Left ventricle myocardium inferior (tissue), 1 donor: ENCODE measurements at regions not wholly inside any gene's neighbourhood (a gene's known extent, or its start where the extent isn't known, plus 50 kb on each side); places are given as distances from the start of the nearest gene placed in this dataset.

Source experiments
- DNase-seq: peaks from one replicate; pipeline ENCODE4 v3.0.0-alpha.2; 2020
- H3K27ac ChIP-seq: fragments of 200-600 bp; replicated peaks from 2 replicates; pipeline ENCODE4 v1.8.0; 2021
- H3K27me3 ChIP-seq: fragments of 200-600 bp; 2 replicates; pipeline ENCODE4 v1.8.0; 2021; ENCODE audit warnings: low read depth
- H3K36me3 ChIP-seq: fragments of 200-600 bp; 2 replicates; pipeline ENCODE4 v1.8.0; 2021
- H3K4me1 ChIP-seq: fragments of 200-600 bp; 2 replicates; pipeline ENCODE4 v1.8.0; 2021
- H3K4me3 ChIP-seq: fragments of 200-600 bp; 2 replicates; pipeline ENCODE4 v1.8.0; 2021; ENCODE audit warnings: mild to moderate bottlenecking, moderate library complexity
- H3K9me3 ChIP-seq: fragments of 200-600 bp; replicated peaks from 2 replicates; pipeline ENCODE4 v1.8.0; 2021
- intact Hi-C: fragments of 100-400 bp; cut with micrococcal nuclease; formaldehyde crosslinking; loops from one replicate; pipeline ENCODE4 v1.11.0; 2022
- TF ChIP-seq, protein P1 (sequence below): fragments of 200-600 bp; IDR thresholded peaks from 2 replicates; pipeline ENCODE4 v1.8.0; 2021; ENCODE audit warnings: antibody characterized with exemption, mild to moderate bottlenecking, borderline replicate concordance
- donor health status: DM: no; HTN: yes; CAD: no; lungs with severe emphysema.

DNA sequence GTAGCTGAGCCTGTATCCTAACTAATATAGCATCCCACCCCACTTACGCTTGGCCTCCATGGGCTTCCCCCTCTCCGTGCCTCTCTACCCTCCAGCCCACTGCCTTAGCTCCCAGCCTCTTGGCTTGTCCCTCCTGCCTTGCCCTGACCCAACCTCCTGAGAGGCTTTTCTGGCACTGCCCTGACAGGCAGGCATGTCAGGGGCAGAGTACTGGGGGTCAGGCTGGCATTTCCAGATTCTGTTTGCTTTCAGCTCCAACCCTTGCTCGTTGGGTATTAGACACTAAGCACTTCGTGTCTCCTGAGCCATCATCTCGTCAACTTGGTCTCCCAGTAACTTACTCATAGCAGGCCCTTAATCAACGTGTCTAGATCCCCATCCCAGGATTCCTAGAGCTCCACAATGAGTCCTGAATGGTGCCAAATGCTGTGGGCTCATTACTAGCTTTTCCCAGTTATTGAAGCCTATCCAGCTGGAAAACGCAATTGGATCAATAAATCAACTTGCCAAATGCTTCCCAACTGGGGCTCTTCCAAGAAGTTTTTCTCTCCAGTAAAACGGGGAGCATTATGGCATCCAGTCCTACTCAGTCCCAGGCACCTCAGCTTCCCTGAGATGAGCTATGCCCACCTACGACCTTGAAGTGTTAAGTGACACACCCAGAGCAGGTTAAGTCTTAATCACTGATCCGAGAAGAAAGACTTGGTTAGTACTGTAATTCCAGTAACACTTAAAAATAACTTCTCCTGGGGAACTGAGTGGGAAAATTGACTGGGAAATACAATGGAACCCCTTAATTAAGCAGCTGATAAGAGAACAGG is 78.5 kb upstream of the DLG1 start:
- TF ChIP-seq, protein P1, sequence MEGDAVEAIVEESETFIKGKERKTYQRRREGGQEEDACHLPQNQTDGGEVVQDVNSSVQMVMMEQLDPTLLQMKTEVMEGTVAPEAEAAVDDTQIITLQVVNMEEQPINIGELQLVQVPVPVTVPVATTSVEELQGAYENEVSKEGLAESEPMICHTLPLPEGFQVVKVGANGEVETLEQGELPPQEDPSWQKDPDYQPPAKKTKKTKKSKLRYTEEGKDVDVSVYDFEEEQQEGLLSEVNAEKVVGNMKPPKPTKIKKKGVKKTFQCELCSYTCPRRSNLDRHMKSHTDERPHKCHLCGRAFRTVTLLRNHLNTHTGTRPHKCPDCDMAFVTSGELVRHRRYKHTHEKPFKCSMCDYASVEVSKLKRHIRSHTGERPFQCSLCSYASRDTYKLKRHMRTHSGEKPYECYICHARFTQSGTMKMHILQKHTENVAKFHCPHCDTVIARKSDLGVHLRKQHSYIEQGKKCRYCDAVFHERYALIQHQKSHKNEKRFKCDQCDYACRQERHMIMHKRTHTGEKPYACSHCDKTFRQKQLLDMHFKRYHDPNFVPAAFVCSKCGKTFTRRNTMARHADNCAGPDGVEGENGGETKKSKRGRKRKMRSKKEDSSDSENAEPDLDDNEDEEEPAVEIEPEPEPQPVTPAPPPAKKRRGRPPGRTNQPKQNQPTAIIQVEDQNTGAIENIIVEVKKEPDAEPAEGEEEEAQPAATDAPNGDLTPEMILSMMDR: no peak
- DNase-seq: no peak
- Histone ChIP-seq H3K4me3 (no peak overlapping the region), H3K36me3 (no peaks in the 10 kb centered on the region), H3K27ac (no peak overlapping the region), H3K27me3 (no peaks in the 10 kb centered on the region), H3K9me3 (no peaks in the 10 kb centered on the region), H3K4me1 (no peaks in the 10 kb centered on the region)
- intact Hi-C loops: no loop called here

- TF ChIP-seq, protein P1: no peak
- Histone ChIP-seq H3K4me3 (no peak overlapping the region), H3K4me1 (no peaks in the 10 kb centered on the region), H3K9me3 (no peaks in the 10 kb centered on the region), H3K27me3 (no peaks in the 10 kb centered on the region), H3K27ac (no peak overlapping the region), H3K36me3 (no peaks in the 10 kb centered on the region)
- DNase-seq: no peak
- intact Hi-C loops: no loop called here
Observed at GRCh38 chr3:197376020-197376419, 77.6 kb upstream of the DLG1 start.

DNA sequence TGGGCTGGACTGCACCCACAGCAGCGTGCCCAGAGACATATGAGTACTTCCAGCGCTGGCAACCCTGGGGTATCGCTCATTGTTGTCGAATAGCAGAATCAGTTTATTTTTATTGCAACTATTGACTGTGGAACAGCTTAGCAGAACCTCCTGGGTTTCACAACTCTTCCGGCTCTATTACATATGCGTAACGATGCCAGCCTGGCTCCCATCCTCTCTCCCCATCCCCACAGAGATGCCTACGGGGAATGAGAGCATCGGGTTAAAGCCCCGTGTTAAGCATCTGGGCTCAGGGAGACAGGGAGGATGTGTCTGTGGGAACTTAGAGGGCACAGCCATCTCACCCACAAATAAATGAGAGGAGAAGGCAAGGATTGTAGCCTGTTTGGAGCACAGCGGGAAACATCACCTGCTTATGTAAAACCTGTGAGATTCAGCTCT is 76.6 kb upstream of the DLG1 start:
- no peak for DNase-seq

DNA sequence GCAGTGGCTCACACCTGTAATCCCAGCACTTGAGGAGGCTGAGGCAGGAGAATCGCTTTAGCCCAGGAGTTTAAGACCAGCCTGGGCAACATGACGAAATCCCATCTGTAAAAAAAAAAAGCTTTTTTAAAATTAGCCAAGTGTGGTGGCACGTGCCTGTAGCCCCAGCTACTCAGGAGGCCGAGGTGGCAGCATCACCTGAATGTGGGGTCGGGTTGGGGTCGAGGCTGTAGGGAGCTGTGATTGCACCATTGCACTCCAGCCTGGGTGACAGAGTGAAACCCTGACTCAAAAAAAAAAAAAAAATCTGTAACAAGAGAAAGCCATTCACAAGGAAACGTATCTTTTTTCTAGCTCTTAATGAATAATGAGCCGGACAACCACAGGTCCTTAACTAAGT is 74.7 kb upstream of the DLG1 start:
- Histone ChIP-seq H3K27ac (no peak overlapping the region), H3K4me1 (no peaks in the 10 kb centered on the region), H3K4me3 (no peak overlapping the region), H3K9me3 (no peaks in the 10 kb centered on the region), H3K36me3 (no peaks in the 10 kb centered on the region), H3K27me3 (no peaks in the 10 kb centered on the region)
- TF ChIP-seq, protein P1: no peak
- intact Hi-C loops: no loop called here
- DNase-seq: no peak

More for the DNA sequence above, 76.6 kb upstream of the DLG1 start:
- H3K36me3 ChIP-seq: no peaks in the 10 kb centered on the region
- no peaks in the 10 kb centered on the region for H3K4me1 ChIP-seq
- TF ChIP-seq, protein P1: no peak
- no peaks in the 10 kb centered on the region for H3K9me3 ChIP-seq
- no peaks in the 10 kb centered on the region for H3K27me3 ChIP-seq
- H3K4me3 ChIP-seq: no peak overlapping the region
- intact Hi-C loops: no loop called here
- H3K27ac ChIP-seq: no peak overlapping the region

GRCh38 chr3:197372047-197372661 is 73.7 kb upstream of the DLG1 start:
- Histone ChIP-seq H3K4me1 (no peaks in the 10 kb centered on the region), H3K27ac (no peak overlapping the region), H3K27me3 (no peaks in the 10 kb centered on the region), H3K9me3 (no peaks in the 10 kb centered on the region), H3K36me3 (no peaks in the 10 kb centered on the region), H3K4me3 (no peak overlapping the region)
- intact Hi-C loops: no loop called here
- TF ChIP-seq, protein P1: no peak
- DNase-seq: no peak
